Activated B cell treated with CpG ODN at 0.5 μM for 24 hours (primary cell): ENCODE measurements at regions not wholly inside any gene's neighbourhood (a gene's known extent, or its start where the extent isn't known, plus 50 kb on each side); places are given as distances from the start of the nearest gene placed in this dataset.

Source experiments
- ATAC-seq: fragments of 200-7000 bp; cut with Tn5 transposase; one replicate; pipeline ENCODE4 v1.10.0; 2021; ENCODE audit warnings: low read depth, mild to moderate bottlenecking, moderate library complexity
- CTCF ChIA-PET: fragments of 350-600 bp; sonication (Branson Sonifier 250); formaldehyde crosslinking; loops from one replicate; lab custom pipeline; 2021; ENCODE audit warnings: antibody characterized with exemption; lab: Charles Lee
- POLR2A ChIA-PET: fragments of 350-600 bp; sonication (Branson Sonifier 250); formaldehyde crosslinking; loops from one replicate; lab custom pipeline; 2021; ENCODE audit warnings: antibody characterized with exemption; lab: Charles Lee
- DNase-seq: peaks from one replicate; pipeline ENCODE4 v3.0.0; 2022
- H3K27ac Mint-ChIP-seq: one replicate; pipeline ENCODE4 v1.8.0; 2020; ENCODE audit warnings: mixed read lengths
- H3K27me3 Mint-ChIP-seq: one replicate; pipeline ENCODE4 v1.8.0; 2021; ENCODE audit warnings: mixed read lengths
- H3K36me3 Mint-ChIP-seq: one replicate; pipeline ENCODE4 v1.8.0; 2021; ENCODE audit warnings: low read depth, mixed read lengths
- H3K4me1 Mint-ChIP-seq: one replicate; pipeline ENCODE4 v1.8.0; 2021; ENCODE audit warnings: mixed read lengths
- H3K4me3 Mint-ChIP-seq: one replicate; pipeline ENCODE4 v1.8.0; 2020; ENCODE audit warnings: mild to moderate bottlenecking, mixed read lengths
- H3K9me3 Mint-ChIP-seq: one replicate; pipeline ENCODE4 v1.8.0; 2020; ENCODE audit warnings: mixed read lengths
- intact Hi-C: fragments of 100-400 bp; cut with micrococcal nuclease; formaldehyde crosslinking; loops from one replicate; pipeline ENCODE4 v1.15.1; 2024
- TF ChIP-seq, protein P1 (sequence below): fragments of 200-600 bp; IDR thresholded peaks from one replicate; pipeline ENCODE4 v1.8.0; 2022; ENCODE audit warnings: antibody characterized with exemption, mild to moderate bottlenecking

DNA sequence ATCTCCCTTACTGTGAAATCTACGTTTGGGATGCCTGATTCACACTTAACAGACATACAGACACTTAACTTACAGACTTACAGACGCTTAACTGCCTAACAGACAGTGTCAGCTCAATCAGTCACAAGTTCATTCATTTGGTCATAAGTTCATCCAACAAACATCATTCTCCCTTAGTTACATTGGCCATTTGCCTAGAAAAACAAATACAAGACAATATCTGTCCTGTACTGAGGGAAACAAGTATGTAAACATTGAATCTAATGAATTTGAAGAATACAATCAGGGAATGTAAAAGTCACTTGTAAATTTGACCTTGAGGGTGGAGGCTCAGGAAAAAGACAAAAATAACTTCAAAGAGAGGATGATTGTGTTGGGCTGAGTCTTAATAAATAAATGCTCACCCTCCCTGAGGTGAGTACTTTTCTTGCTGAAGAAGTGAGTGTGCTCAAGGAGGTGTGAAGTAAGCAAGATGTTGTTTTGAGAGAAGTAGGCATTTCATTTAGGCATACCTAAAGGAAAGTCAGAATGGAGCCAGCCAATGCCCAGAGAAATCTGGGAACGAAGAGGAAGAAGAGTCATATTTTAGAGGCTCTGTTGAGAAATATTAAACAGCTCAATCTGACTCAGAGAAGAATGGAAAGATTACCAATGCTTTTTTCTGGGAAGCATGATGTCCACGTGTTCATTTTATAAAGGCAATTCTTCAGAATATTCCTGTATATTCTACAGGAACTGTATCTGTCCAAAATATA is 958.4 kb upstream of the SLC10A2 start:
- ATAC-seq (no peak), DNase-seq (no peak)
- H3K9me3 Mint-ChIP-seq = peaks cover 5% of the 10 kb centered on the region
- no peak overlapping the region for H3K27ac Mint-ChIP-seq
- H3K4me1 Mint-ChIP-seq = no peaks in the 10 kb centered on the region
- ChIA-PET CTCF (no interaction called here), POLR2A (no interaction called here)
- H3K36me3 Mint-ChIP-seq = no peaks in the 10 kb centered on the region
- no peak overlapping the region for H3K4me3 Mint-ChIP-seq
- TF ChIP-seq, protein P1, sequence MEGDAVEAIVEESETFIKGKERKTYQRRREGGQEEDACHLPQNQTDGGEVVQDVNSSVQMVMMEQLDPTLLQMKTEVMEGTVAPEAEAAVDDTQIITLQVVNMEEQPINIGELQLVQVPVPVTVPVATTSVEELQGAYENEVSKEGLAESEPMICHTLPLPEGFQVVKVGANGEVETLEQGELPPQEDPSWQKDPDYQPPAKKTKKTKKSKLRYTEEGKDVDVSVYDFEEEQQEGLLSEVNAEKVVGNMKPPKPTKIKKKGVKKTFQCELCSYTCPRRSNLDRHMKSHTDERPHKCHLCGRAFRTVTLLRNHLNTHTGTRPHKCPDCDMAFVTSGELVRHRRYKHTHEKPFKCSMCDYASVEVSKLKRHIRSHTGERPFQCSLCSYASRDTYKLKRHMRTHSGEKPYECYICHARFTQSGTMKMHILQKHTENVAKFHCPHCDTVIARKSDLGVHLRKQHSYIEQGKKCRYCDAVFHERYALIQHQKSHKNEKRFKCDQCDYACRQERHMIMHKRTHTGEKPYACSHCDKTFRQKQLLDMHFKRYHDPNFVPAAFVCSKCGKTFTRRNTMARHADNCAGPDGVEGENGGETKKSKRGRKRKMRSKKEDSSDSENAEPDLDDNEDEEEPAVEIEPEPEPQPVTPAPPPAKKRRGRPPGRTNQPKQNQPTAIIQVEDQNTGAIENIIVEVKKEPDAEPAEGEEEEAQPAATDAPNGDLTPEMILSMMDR = no peak
- intact Hi-C loops = no loop called here
- no peaks in the 10 kb centered on the region for H3K27me3 Mint-ChIP-seq

GRCh38 chr13:104021806-104022397 is 955.7 kb upstream of the SLC10A2 start:
- Mint-ChIP-seq H3K36me3 (no peaks in the 10 kb centered on the region), H3K4me1 (no peaks in the 10 kb centered on the region), H3K9me3 (peaks cover 2% of the 10 kb centered on the region), H3K27me3 (no peaks in the 10 kb centered on the region), H3K4me3 (no peak overlapping the region), H3K27ac (no peak overlapping the region)
- no peak for DNase-seq
- CTCF ChIA-PET = no interaction called here
- intact Hi-C loops = no loop called here
- no peak for ATAC-seq
- TF ChIP-seq, protein P1 = no peak
- POLR2A ChIA-PET = no interaction called here

DNA sequence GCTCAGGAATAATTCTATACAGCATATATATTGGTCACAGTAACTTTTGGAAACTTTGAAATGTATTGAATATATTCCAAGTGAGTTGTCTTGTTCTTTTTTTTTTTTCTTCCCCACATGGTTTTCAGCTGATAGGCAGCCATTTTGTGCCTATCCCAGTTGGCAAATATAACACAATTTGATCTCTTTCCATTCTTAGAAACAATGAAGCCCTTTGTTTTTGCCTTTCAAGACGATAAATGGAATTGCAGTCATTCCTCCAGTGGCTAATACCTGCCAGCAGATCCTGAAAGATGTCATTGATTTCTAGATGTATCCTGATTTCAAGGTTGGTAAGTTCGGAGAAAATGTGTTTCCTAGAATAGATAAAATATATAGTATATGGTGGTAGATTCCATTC is 951.1 kb upstream of the SLC10A2 start:
- TF ChIP-seq, protein P1 = no peak
- intact Hi-C loops = no loop called here
- Mint-ChIP-seq H3K9me3 (no peaks in the 10 kb centered on the region), H3K4me1 (no peaks in the 10 kb centered on the region), H3K27ac (no peak overlapping the region), H3K27me3 (no peaks in the 10 kb centered on the region), H3K36me3 (no peaks in the 10 kb centered on the region), H3K4me3 (no peak overlapping the region)
- CTCF ChIA-PET = no interaction called here
- no peak for ATAC-seq
- POLR2A ChIA-PET = no interaction called here
- DNase-seq = no peak

- ChIA-PET POLR2A (no interaction called here), CTCF (no interaction called here)
- H3K27ac Mint-ChIP-seq = no peak overlapping the region
- H3K27me3 Mint-ChIP-seq = no peaks in the 10 kb centered on the region
- H3K36me3 Mint-ChIP-seq = no peaks in the 10 kb centered on the region
- DNase-seq = no peak
- no peak for ATAC-seq
- TF ChIP-seq, protein P1 = no peak
- no peak overlapping the region for H3K4me3 Mint-ChIP-seq
- no peaks in the 10 kb centered on the region for H3K4me1 Mint-ChIP-seq
- intact Hi-C loops = no loop called here
- H3K9me3 Mint-ChIP-seq = peaks cover 3% of the 10 kb centered on the region
Observed at GRCh38 chr13:104015646-104016396, 949.6 kb upstream of the SLC10A2 start.
